ENCODE measurements at regions not wholly inside any gene's neighbourhood (a gene's known extent, or its start where the extent isn't known, plus 50 kb on each side); places are given as distances from the start of the nearest gene placed in this dataset.

DNA sequence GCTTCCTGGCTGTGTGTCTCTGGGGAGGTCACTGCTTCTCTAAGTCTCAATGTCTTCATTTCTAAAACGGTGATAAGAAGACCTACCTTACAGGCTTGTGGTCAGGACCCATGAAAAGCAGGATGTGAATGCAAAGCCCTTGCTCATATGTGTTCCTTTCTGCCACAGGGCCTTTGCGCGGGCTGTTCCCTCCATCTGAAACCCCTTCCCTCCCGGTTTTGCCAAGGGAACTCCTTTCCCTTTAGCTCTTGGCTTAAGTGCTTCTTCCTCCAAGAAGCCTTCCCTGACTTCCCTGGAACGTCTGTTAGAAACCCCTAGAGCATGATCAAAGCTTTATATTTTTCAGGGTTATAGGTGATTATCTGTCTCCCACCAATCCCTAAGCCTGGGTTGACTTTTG is 147.2 kb upstream of the PTPN1 start:
- Histone ChIP-seq H3K36me3 (no peaks in the 10 kb centered on the region), H3K27me3 (peaks cover 3% of the 10 kb centered on the region), H3K4me1 (ENCODE audit: control insufficient read depth in 1 of 2, insufficient read depth in 1 of 2, low read depth in 1 of 2, low read length in 1 of 2) (peaks cover 18% of the 10 kb centered on the region in 2 experiments), H3K4me3 (ENCODE audit: low read depth in 1 of 2, low read length in 1 of 2) (no peak overlapping the region), H3K27ac (no peak overlapping the region), H3K9me3 (no peaks in the 10 kb centered on the region)
- TF ChIP-seq, protein P1, sequence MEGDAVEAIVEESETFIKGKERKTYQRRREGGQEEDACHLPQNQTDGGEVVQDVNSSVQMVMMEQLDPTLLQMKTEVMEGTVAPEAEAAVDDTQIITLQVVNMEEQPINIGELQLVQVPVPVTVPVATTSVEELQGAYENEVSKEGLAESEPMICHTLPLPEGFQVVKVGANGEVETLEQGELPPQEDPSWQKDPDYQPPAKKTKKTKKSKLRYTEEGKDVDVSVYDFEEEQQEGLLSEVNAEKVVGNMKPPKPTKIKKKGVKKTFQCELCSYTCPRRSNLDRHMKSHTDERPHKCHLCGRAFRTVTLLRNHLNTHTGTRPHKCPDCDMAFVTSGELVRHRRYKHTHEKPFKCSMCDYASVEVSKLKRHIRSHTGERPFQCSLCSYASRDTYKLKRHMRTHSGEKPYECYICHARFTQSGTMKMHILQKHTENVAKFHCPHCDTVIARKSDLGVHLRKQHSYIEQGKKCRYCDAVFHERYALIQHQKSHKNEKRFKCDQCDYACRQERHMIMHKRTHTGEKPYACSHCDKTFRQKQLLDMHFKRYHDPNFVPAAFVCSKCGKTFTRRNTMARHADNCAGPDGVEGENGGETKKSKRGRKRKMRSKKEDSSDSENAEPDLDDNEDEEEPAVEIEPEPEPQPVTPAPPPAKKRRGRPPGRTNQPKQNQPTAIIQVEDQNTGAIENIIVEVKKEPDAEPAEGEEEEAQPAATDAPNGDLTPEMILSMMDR (IDR thresholded peaks at IDR 0.05) = no peak

DNA sequence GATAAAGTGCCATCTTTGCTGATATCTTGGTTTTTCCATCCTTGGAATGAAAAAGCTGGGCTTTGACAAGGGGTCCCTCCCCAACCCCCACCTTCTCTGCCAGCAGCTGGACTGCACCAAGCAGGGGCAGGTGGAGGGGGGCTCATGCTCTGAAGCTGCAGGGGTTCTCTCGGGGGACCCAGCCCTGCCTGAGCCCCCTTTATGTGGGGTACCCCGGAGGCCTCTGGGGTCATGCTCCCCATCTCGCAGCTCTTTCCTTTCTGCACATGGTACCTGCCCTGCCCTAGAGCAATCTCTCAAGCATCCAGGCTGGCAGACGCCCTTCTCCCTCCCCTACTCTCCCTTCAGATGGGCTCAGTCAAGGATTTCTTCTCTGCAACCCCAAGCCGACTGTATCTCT is 146.7 kb upstream of the PTPN1 start:
- Histone ChIP-seq H3K27me3 (peaks cover 3% of the 10 kb centered on the region), H3K27ac (no peak overlapping the region), H3K9me3 (no peaks in the 10 kb centered on the region), H3K36me3 (no peaks in the 10 kb centered on the region), H3K4me1 (ENCODE audit: control insufficient read depth in 1 of 2, insufficient read depth in 1 of 2, low read depth in 1 of 2, low read length in 1 of 2) (peaks cover 18% of the 10 kb centered on the region in 2 experiments), H3K4me3 (ENCODE audit: low read depth in 1 of 2, low read length in 1 of 2) (no peak overlapping the region)
- TF ChIP-seq, protein P1 (IDR thresholded peaks at IDR 0.05) = no peak

DNA sequence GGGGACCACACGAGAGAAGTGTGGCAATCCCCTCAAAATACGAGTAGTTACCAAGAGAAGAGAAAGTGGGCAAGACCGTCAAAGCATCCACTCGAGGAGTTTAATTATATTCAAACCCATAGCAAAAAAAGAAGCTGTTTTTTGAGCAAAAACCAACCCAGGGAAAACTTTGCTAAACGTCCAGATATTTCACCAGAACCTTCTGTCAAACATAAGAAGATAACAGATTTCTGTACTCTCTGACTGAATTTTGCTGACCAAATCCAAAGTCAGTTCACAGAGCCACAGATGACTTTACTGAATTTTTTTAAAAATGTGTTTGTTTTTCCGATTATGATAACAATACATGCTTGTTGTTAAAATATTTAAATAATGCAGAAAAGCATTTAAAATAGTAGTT is 145.6 kb upstream of the PTPN1 start:
- H3K36me3 ChIP-seq = no peaks in the 10 kb centered on the region
- peaks cover 18% of the 10 kb centered on the region in 2 experiments for H3K4me1 ChIP-seq (ENCODE audit: control insufficient read depth in 1 of 2, insufficient read depth in 1 of 2, low read depth in 1 of 2, low read length in 1 of 2)
- H3K27ac ChIP-seq = no peak overlapping the region
- H3K9me3 ChIP-seq = no peaks in the 10 kb centered on the region
- H3K27me3 ChIP-seq = peaks cover 3% of the 10 kb centered on the region
- H3K4me3 ChIP-seq (ENCODE audit: low read depth in 1 of 2, low read length in 1 of 2) = no peak overlapping the region
- TF ChIP-seq, protein P1 (IDR thresholded peaks at IDR 0.05) = no peak

DNA sequence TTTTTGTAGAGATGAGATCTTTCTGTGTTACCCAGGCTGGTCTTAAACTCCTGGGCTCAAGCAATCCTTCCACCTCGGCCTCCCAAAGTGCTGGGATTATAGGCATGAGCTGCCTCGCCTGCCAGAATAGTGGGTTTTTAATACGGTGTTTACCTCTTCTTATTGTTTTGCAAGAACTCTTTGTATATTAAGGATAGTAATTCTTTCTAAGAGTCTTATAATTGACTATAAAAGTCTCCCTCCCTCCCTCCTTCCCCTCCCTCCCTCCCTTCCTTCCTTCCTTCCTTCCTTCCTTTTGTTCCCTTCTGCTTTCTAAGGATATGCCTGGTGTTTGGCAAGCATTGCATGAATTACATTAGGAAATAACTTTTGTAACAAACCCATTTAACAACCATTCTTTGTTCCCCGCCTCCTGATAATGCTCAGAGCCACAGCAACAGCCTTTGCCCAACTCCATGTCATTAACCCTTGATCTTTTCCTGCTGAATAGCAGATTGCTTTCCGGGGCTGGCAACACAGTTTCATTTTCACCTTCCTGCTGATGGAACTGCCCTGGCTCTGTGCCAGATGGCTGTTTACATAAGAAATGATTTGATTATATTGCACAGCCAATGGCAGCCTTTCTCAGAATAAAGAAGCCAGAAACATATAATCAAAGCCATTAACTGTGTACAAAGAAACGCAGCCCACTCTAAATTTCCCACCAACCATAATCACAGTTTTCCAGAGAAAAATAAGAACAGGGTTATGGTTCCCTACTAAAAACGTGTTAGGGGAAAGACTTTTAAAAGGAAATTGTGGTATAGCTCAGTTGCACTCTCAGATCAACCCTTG is 143.7 kb upstream of the PTPN1 start:
- Histone ChIP-seq H3K4me1 (ENCODE audit: control insufficient read depth in 1 of 2, insufficient read depth in 1 of 2, low read depth in 1 of 2, low read length in 1 of 2) (peaks cover 18% of the 10 kb centered on the region in 2 experiments), H3K27ac (peak overlapping the region; percentile 36), H3K4me3 (ENCODE audit: low read depth in 1 of 2, low read length in 1 of 2) (peak overlapping the region in 1 of 2 experiments; percentile 5), H3K27me3 (peaks cover 3% of the 10 kb centered on the region), H3K9me3 (no peaks in the 10 kb centered on the region), H3K36me3 (no peaks in the 10 kb centered on the region)
- TF ChIP-seq, protein P1 (IDR thresholded peaks at IDR 0.05) = no peak

DNA sequence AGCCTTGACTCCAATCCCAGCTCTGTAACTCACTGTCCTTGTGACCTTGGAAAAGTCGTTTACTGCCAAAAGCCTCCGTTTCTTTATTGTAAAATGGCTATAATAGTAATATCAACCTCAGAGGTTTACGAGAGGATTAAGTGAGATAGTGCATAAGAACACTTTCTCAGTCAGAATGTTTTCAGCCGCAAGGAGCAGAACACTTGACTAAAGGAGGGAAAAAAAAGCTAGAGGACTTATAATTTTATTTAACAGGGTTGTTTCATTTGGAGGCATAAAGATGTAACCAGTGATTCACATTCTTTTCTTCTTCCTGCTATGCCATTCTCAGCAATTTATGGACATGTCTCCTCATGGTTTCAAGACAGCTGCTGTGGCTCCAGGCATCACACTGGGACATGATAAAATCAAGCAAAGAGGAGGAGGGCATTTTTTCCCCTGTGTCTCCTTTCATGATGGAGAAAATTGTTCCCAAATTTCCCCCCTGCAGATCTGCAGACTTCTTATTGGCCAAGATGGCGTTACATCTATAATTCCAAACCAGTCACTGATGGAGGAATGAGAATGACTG is 143.0 kb upstream of the PTPN1 start:
- Histone ChIP-seq H3K27ac (no peak overlapping the region), H3K27me3 (peaks cover 3% of the 10 kb centered on the region), H3K4me3 (ENCODE audit: low read depth in 1 of 2, low read length in 1 of 2) (no peak overlapping the region), H3K36me3 (no peaks in the 10 kb centered on the region), H3K4me1 (ENCODE audit: control insufficient read depth in 1 of 2, insufficient read depth in 1 of 2, low read depth in 1 of 2, low read length in 1 of 2) (peaks cover 18% of the 10 kb centered on the region in 2 experiments), H3K9me3 (no peaks in the 10 kb centered on the region)
- TF ChIP-seq, protein P1 (IDR thresholded peaks at IDR 0.05) = no peak
